ENCODE measurements at regions not wholly inside any gene's neighbourhood (a gene's known extent, or its start where the extent isn't known, plus 50 kb on each side); places are given as distances from the start of the nearest gene placed in this dataset.
"Not testable (repeated sequence)": the region's sequence is repeated elsewhere in the genome, so short reads cannot be mapped to it uniquely, and the experiment has no call there.

DNA sequence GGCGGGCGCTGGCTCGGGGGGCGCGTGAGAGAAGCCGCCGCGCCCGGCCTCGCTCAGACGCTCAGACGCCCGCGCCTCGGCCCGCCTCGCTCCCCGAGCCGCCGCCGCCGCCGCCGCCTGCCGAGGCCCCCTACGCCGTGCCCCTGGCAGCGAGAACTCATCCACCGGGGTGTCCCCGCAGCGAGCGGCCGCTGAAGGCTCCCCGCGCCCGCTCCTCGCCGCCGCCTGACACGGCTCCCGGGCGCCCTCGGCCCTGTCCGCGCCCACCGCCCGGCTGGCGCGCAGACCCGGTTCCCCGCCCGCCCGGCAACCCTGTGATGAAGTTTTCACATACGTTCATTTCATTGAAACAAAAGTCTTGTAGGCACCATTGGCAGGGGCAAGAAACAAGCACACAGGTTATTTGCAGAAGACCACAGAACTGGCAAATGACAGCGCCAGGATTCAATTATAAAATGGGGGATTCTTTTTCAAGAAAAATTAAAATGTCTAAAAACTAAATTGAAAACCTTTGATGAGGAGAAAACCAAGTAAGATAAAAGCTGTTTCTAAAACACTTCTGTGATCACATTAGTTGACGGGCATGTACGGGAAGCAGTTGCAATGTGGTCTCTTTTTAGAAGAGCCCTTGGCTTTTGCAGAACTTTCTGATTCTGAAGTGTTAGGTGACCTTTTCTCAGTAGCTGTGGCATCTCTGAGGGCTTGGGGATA lies 50.5 kb upstream of the TUBA3D start:
- no peaks in the 10 kb centered on the region for H3K4me1 ChIP-seq
- intact Hi-C loops (cut with DNase I) = no loop called here
- DNase-seq = no peak
- no peaks in the 10 kb centered on the region for H3K9me3 ChIP-seq
- H3K36me3 ChIP-seq = no peaks in the 10 kb centered on the region
- peak overlapping the region in 4 of 10 donors; percentile 8 to 24 (median 18) for H3K4me3 ChIP-seq
- H3K27me3 ChIP-seq = peaks cover 3 to 84% (median 53%) of the 10 kb centered on the region in 7 donors
- H3K27ac ChIP-seq = no peak overlapping the region
- 3 to 7% methylated on average over 29 to 55 of the region's 57 CpGs for WGBS, 2 donors
- TF ChIP-seq, protein P1, sequence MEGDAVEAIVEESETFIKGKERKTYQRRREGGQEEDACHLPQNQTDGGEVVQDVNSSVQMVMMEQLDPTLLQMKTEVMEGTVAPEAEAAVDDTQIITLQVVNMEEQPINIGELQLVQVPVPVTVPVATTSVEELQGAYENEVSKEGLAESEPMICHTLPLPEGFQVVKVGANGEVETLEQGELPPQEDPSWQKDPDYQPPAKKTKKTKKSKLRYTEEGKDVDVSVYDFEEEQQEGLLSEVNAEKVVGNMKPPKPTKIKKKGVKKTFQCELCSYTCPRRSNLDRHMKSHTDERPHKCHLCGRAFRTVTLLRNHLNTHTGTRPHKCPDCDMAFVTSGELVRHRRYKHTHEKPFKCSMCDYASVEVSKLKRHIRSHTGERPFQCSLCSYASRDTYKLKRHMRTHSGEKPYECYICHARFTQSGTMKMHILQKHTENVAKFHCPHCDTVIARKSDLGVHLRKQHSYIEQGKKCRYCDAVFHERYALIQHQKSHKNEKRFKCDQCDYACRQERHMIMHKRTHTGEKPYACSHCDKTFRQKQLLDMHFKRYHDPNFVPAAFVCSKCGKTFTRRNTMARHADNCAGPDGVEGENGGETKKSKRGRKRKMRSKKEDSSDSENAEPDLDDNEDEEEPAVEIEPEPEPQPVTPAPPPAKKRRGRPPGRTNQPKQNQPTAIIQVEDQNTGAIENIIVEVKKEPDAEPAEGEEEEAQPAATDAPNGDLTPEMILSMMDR (IDR thresholded peaks at IDR 0.05) = no peak
- peak in 1 of 8 donors; percentile 57 for ATAC-seq

DNA sequence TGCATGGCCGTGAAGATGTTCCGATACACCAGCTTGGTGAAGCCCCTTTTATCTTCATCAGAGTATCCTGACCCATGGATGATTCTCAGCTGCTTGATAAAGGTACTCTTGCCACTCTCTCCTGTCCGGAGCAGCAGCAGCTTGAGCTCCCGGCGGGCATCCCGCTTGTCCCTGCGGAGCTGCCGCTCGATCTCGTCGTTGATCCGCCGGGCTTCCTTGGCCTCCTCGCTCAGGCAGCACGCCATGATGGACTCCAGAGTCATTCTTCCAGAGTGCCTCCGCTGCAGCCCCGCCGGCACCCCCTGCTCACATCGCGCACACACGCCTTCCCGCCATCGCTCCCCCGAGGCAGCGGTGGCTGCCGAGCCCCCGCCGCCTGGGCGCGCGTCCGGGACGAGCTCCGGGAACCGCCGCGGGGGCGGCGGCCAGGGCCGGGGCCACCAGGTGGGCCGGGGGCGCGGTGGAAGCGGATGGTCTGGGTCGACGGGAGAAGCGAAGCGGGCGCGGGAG lies 51.3 kb upstream of the TUBA3D start:
- intact Hi-C loops (cut with DNase I); H3K27ac ChIP-seq; DNase-seq; H3K9me3 ChIP-seq; H3K36me3 ChIP-seq; H3K4me1 ChIP-seq: not testable (repeated sequence)
- H3K27me3 ChIP-seq = peaks cover 3 to 84% (median 49%) of the 10 kb centered on the region in 7 donors
- 12 to 14% methylated on average over 27 to 48 of the region's 50 CpGs for WGBS, 2 donors
- H3K4me3 ChIP-seq = peak overlapping the region in 1 of 10 donors; percentile 14
- peak in 2 of 8 donors; percentile 23 to 31 for ATAC-seq

DNA sequence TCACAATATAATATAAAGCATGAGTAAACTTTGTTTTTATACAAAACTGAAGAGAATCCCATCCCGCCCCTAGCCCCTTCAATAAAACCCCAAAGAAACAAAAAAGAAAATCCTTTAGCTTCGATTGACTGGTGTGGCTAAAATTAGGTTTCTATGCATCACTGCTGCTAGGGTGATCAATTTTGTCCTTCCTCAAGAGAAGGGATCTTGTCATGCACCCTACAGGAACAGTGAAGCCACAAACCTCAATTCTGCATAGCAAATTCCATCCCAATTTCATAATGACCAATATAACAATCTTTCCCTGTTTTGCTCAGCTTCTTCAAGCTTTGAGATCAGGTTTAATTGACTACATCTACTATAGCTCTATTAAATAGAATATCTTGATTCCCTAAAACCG lies 55.2 kb upstream of the TUBA3D start:
- H3K9me3 ChIP-seq; H3K36me3 ChIP-seq; intact Hi-C loops (cut with DNase I); DNase-seq; H3K4me1 ChIP-seq; H3K4me3 ChIP-seq; ATAC-seq; H3K27ac ChIP-seq: not testable (repeated sequence)
- 85 to 91% methylated on average over 3 of the region's 3 CpGs for WGBS, 2 donors
- H3K27me3 ChIP-seq = peaks cover 3 to 69% (median 39%) of the 10 kb centered on the region in 7 donors

DNA sequence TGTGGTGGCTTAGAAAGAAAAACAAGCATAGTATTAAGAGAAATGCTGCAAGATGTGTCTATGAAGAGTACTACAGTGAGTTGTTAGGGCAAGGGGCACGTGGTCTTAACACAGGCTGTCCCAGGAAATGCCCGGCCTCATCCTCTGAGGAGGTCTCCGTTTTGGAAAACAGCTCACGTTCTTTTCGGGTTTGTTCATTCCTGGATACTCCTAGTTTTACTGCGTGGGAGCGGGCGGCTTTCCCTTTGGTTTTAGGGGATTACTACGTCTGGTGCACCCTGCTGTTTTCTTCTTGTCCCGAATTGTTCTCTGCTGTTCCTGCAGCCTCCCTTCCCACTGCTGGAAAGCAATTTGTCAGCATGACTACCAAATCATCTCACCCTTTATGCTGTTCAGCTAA lies 55.5 kb upstream of the RAB6D start:
- intact Hi-C loops (cut with DNase I) = loop anchor here in 7 of 10 donors (10.0 kb wide), 6 partner anchors 75 to 385 kb away; partner anchors contain the start of gene MZT2A (in 1 of the 7)
- H3K4me1 ChIP-seq = no peaks in the 10 kb centered on the region
- H3K36me3 ChIP-seq = no peaks in the 10 kb centered on the region
- ATAC-seq (no peak), DNase-seq (no peak)
- WGBS, 2 donors = 35 to 43% methylated on average over 10 of the region's 10 CpGs
- no peaks in the 10 kb centered on the region for H3K9me3 ChIP-seq
- TF ChIP-seq, protein P1 (IDR thresholded peaks at IDR 0.05) = no peak
- H3K4me3 ChIP-seq = no peak overlapping the region
- H3K27me3 ChIP-seq = peaks cover under 1 to 69% (median 32%) of the 10 kb centered on the region in 7 donors
- no peak overlapping the region for H3K27ac ChIP-seq

DNA sequence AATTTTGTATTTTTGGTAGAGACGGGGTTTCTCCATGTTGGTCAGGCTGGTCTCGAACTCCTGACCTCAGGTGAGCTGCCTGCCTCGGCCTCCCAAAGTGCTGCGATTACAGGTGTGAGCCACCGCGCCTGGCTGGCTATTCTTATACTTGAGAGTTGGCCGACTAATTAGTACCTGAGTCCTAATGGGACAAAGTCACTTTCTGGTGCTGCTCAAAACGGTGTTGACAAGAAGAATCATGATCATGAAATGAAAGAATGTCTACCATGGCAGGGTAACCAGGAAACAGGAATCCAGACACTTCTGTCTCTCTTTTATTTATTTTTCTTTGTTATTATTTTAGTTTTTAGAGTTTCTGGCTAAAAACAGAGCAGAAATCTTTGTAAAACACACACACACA lies 54.7 kb upstream of the RAB6D start:
- Histone ChIP-seq H3K9me3 (no peaks in the 10 kb centered on the region), H3K27me3 (peaks cover 0 to 61% (median 28%) of the 10 kb centered on the region in 7 donors), H3K27ac (no peak overlapping the region), H3K36me3 (no peaks in the 10 kb centered on the region), H3K4me1 (no peaks in the 10 kb centered on the region), H3K4me3 (no peak overlapping the region)
- WGBS, 2 donors = 56 to 68% methylated on average over 8 of the region's 8 CpGs
- intact Hi-C loops (cut with DNase I) = loop anchor here in 7 of 10 donors (10.0 kb wide), 6 partner anchors 76 to 386 kb away; partner anchors contain the start of gene MZT2A (in 1 of the 7)
- DNase-seq = no peak
- TF ChIP-seq, protein P1 (IDR thresholded peaks at IDR 0.05) = no peak
- ATAC-seq = peak in 1 of 8 donors; percentile 60
